Endodermal cell (in vitro differentiated cells): ENCODE measurements at regions not wholly inside any gene's neighbourhood (a gene's known extent, or its start where the extent isn't known, plus 50 kb on each side); places are given as distances from the start of the nearest gene placed in this dataset.

Experiments used
- DNase-seq: peaks from one replicate; pipeline ENCODE4 v3.0.0-alpha.2; 2017
- H3K27ac ChIP-seq: 2 replicates; pipeline ENCODE4 v1.5.1; 2013; ENCODE audit warnings: mild to moderate bottlenecking, low read depth, low read length, moderate library complexity
- H3K27me3 ChIP-seq: 2 replicates; pipeline ENCODE4 v1.6.1; 2013; ENCODE audit warnings: mild to moderate bottlenecking, low read length, moderate library complexity; ENCODE audit not compliant: insufficient read depth, control insufficient read depth, poor library complexity, severe bottlenecking
- H3K36me3 ChIP-seq: 2 replicates; pipeline ENCODE4 v1.7.0; 2013; ENCODE audit warnings: mild to moderate bottlenecking, low read length, moderate library complexity; ENCODE audit not compliant: control insufficient read depth, insufficient read depth
- H3K4me1 ChIP-seq: one replicate; pipeline ENCODE4 v1.7.0; 2013; ENCODE audit warnings: low read length; ENCODE audit not compliant: control insufficient read depth, insufficient read depth
- H3K4me3 ChIP-seq: 2 replicates; pipeline ENCODE4 v1.5.1; 2013; ENCODE audit warnings: mild to moderate bottlenecking, low read length, moderate library complexity
- H3K9ac ChIP-seq: 2 replicates; pipeline ENCODE4 v1.6.1; 2013; ENCODE audit warnings: mild to moderate bottlenecking, low read length, moderate library complexity; ENCODE audit not compliant: poor library complexity, severe bottlenecking; ENCODE audit errors: extremely low read depth
- H3K9me3 ChIP-seq: 2 replicates; pipeline ENCODE4 v1.6.1; 2013; ENCODE audit warnings: mild to moderate bottlenecking, low read length, moderate library complexity; ENCODE audit not compliant: control insufficient read depth
- H3K27ac Mint-ChIP-seq: 2 replicates; pipeline ENCODE4 v1.8.0; 2020; ENCODE audit warnings: mixed read lengths
- H3K27me3 Mint-ChIP-seq: 2 replicates; pipeline ENCODE4 v1.8.0; 2021; ENCODE audit warnings: mild to moderate bottlenecking, mixed read lengths; ENCODE audit not compliant: insufficient read depth
- H3K36me3 Mint-ChIP-seq: 2 replicates; pipeline ENCODE4 v1.8.0; 2020; ENCODE audit warnings: low read depth, mixed read lengths
- H3K4me1 Mint-ChIP-seq: 2 replicates; pipeline ENCODE4 v1.8.0; 2020; ENCODE audit warnings: mixed read lengths
- H3K4me3 Mint-ChIP-seq: 2 replicates; pipeline ENCODE4 v1.8.0; 2020; ENCODE audit warnings: mild to moderate bottlenecking, moderate library complexity, mixed read lengths
- H3K9me3 Mint-ChIP-seq: 2 replicates; pipeline ENCODE4 v1.8.0; 2020; ENCODE audit warnings: mild to moderate bottlenecking, mixed read lengths
- WGBS, 2 experiments: methylation state at CpG; one replicate each; pipeline versions ENCODE4 v1.1.5 to v1.1.7; 2013; ENCODE audit warnings: missing lambda C conversion rate in 2 of 2, mixed read lengths in 1 of 2; ENCODE audit not compliant: insufficient coverage in 1 of 2, insufficient read length in 1 of 2; 5-methylcytosine and 5-hydroxymethylcytosine counted together
- TF ChIP-seq, protein P1 (sequence below): fragments of 200-600 bp; sonication (generic); conservative IDR thresholded peaks from 2 replicates; pipeline ENCODE4 v1.5.0; 2021; ENCODE audit warnings: antibody characterized with exemption, mild to moderate bottlenecking

- TF ChIP-seq, protein P1, sequence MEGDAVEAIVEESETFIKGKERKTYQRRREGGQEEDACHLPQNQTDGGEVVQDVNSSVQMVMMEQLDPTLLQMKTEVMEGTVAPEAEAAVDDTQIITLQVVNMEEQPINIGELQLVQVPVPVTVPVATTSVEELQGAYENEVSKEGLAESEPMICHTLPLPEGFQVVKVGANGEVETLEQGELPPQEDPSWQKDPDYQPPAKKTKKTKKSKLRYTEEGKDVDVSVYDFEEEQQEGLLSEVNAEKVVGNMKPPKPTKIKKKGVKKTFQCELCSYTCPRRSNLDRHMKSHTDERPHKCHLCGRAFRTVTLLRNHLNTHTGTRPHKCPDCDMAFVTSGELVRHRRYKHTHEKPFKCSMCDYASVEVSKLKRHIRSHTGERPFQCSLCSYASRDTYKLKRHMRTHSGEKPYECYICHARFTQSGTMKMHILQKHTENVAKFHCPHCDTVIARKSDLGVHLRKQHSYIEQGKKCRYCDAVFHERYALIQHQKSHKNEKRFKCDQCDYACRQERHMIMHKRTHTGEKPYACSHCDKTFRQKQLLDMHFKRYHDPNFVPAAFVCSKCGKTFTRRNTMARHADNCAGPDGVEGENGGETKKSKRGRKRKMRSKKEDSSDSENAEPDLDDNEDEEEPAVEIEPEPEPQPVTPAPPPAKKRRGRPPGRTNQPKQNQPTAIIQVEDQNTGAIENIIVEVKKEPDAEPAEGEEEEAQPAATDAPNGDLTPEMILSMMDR = no peak
- Mint-ChIP-seq H3K36me3 (no peaks in the 10 kb centered on the region), H3K9me3 (peaks cover 10% of the 10 kb centered on the region), H3K4me3 (no peak overlapping the region), H3K27ac (no peak overlapping the region), H3K27me3 (no peaks in the 10 kb centered on the region), H3K4me1 (peaks cover 15% of the 10 kb centered on the region)
- no peak for DNase-seq
- Histone ChIP-seq H3K9ac (no peak overlapping the region), H3K27ac (no peak overlapping the region), H3K27me3 (no peaks in the 10 kb centered on the region), H3K9me3 (peaks cover 12% of the 10 kb centered on the region), H3K4me3 (no peak overlapping the region), H3K4me1 (no peaks in the 10 kb centered on the region), H3K36me3 (no peaks in the 10 kb centered on the region)
- WGBS, 2 experiments = 88 to 94% methylated on average over 3 to 4 of the region's 4 CpGs
Measured at GRCh38 chr2:228871012-228871411, 400.1 kb downstream of the PID1 start.

DNA sequence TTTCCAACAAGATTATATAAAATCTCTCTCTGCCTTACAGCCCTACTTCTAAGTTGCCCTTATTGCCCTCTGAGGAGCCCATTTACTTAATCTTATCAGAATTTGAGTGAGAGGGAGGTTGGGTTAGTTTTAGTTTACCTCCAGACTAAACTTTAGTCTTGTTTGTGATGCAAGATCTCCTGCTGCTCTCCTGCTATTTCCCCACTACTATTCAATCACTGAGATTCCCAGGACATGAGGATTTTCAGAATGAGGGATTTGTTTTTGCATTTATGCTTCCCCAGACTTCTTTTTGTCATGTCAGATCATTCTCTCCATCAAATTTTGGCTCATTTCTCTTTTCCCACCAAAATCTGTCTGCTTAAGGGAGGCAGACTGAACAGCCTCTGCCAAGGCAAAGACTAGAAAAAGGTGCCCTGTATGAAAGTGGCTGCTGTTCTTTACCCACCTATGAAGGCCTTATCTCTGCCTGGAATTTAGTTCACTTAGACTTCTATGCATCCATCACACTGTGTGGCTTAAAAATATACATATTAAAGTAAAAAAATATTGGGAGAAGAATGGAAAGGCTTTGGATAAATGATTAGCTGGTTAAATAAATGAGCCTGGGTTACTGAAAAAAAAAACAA lies 401.3 kb downstream of the PID1 start:
- Mint-ChIP-seq H3K27ac (peak overlapping the region; percentile 9), H3K9me3 (peaks cover 14% of the 10 kb centered on the region), H3K4me3 (no peak overlapping the region), H3K4me1 (peaks cover 15% of the 10 kb centered on the region), H3K27me3 (no peaks in the 10 kb centered on the region), H3K36me3 (no peaks in the 10 kb centered on the region)
- TF ChIP-seq, protein P1 = no peak
- H3K36me3 ChIP-seq = no peaks in the 10 kb centered on the region
- no peak for DNase-seq
- no peak overlapping the region for H3K27ac ChIP-seq
- no peak overlapping the region for H3K9ac ChIP-seq
- no peaks in the 10 kb centered on the region for H3K4me1 ChIP-seq
- no peaks in the 10 kb centered on the region for H3K27me3 ChIP-seq
- peak overlapping the region; percentile 21 for H3K4me3 ChIP-seq
- H3K9me3 ChIP-seq = peaks cover 12% of the 10 kb centered on the region

GRCh38 chr2:228867406-228867805 lies 403.7 kb downstream of the PID1 start:
- WGBS, 2 experiments = 85 to 93% methylated on average over 3 to 4 of the region's 4 CpGs
- Mint-ChIP-seq H3K4me1 (peaks cover 15% of the 10 kb centered on the region), H3K27me3 (no peaks in the 10 kb centered on the region), H3K36me3 (no peaks in the 10 kb centered on the region), H3K27ac (no peak overlapping the region), H3K4me3 (no peak overlapping the region), H3K9me3 (peaks cover 14% of the 10 kb centered on the region)
- DNase-seq = no peak
- Histone ChIP-seq H3K27me3 (no peaks in the 10 kb centered on the region), H3K4me3 (peak overlapping the region; percentile 6), H3K9me3 (peaks cover 12% of the 10 kb centered on the region), H3K9ac (no peak overlapping the region), H3K36me3 (no peaks in the 10 kb centered on the region), H3K27ac (no peak overlapping the region), H3K4me1 (no peaks in the 10 kb centered on the region)
- TF ChIP-seq, protein P1 = no peak
